BJ (cell line): ENCODE measurements at regions not wholly inside any gene's neighbourhood (a gene's known extent, or its start where the extent isn't known, plus 50 kb on each side); places are given as distances from the start of the nearest gene placed in this dataset.

ENCODE experiments used
- CTCF ChIA-PET: fragments of 350-600 bp; formaldehyde crosslinking; extraction: SDS; loops from one replicate; lab custom pipeline; 2021; ENCODE audit warnings: antibody characterized with exemption, inconsistent platforms; lab: Yijun Ruan, JAX
- POLR2A ChIA-PET: fragments of 300-600 bp; sonication (Branson Sonifier 250); formaldehyde crosslinking; extraction: SDS; loops from one replicate; lab custom pipeline; 2021; ENCODE audit warnings: antibody characterized with exemption; lab: Charles Lee
- DNase-seq: peaks from one replicate; pipeline ENCODE4 v3.0.0-alpha.2; 2011; ENCODE audit warnings: low read depth
- H3K27me3 ChIP-seq: 2 replicates; pipeline ENCODE4 v1.6.0; 2011; ENCODE audit warnings: low read length; ENCODE audit not compliant: control insufficient read depth, insufficient read depth
- H3K36me3 ChIP-seq: 2 replicates; pipeline ENCODE4 v1.5.1; 2011; ENCODE audit warnings: low read length; ENCODE audit not compliant: control insufficient read depth, insufficient read depth
- H3K4me3 ChIP-seq: 2 replicates; pipeline ENCODE4 v1.5.1; 2011; ENCODE audit warnings: low read depth, mild to moderate bottlenecking, control low read depth, low read length
- CTCF ChIP-seq: IDR thresholded peaks from 2 replicates; pipeline ENCODE4 v1.5.1; 2011; ENCODE audit warnings: low read depth, mild to moderate bottlenecking, control low read depth, inconsistent platforms, low read length, moderate library complexity; ENCODE audit not compliant: insufficient read depth

GRCh38 chr6:23591761-23592160, 534.3 kb upstream of the NRSN1 start:
- POLR2A ChIA-PET = no interaction called here
- TF ChIP-seq CTCF = no peak
- DNase-seq = no peak
- H3K36me3 ChIP-seq = no peaks in the 10 kb centered on the region
- H3K27me3 ChIP-seq = no peaks in the 10 kb centered on the region
- no peak overlapping the region for H3K4me3 ChIP-seq
- CTCF ChIA-PET = no interaction called here

- DNase-seq = no peak
- Histone ChIP-seq H3K4me3 (no peak overlapping the region), H3K36me3 (no peaks in the 10 kb centered on the region), H3K27me3 (no peaks in the 10 kb centered on the region)
- POLR2A ChIA-PET = no interaction called here
- CTCF ChIA-PET = no interaction called here
- no peak for TF ChIP-seq CTCF
Measured at GRCh38 chr6:23600118-23600517, 525.9 kb upstream of the NRSN1 start.

GRCh38 chr6:23601811-23602345, 524.1 kb upstream of the NRSN1 start:
- POLR2A ChIA-PET = no interaction called here
- no peak for DNase-seq
- CTCF ChIA-PET = no interaction called here
- Histone ChIP-seq H3K4me3 (no peak overlapping the region), H3K27me3 (no peaks in the 10 kb centered on the region), H3K36me3 (no peaks in the 10 kb centered on the region)
- TF ChIP-seq CTCF = no peak

- POLR2A ChIA-PET = no interaction called here
- no peak for DNase-seq
- Histone ChIP-seq H3K4me3 (no peak overlapping the region), H3K27me3 (no peaks in the 10 kb centered on the region), H3K36me3 (no peaks in the 10 kb centered on the region)
- no peak for TF ChIP-seq CTCF
- CTCF ChIA-PET = no interaction called here
Measured at GRCh38 chr6:23608931-23609435, 517.0 kb upstream of the NRSN1 start.

GRCh38 chr6:23611776-23612381, 514.1 kb upstream of the NRSN1 start:
- no peaks in the 10 kb centered on the region for H3K36me3 ChIP-seq

More at GRCh38 chr6:23611776-23612381, 514.1 kb upstream of the NRSN1 start:
- no peaks in the 10 kb centered on the region for H3K27me3 ChIP-seq
- no peak for DNase-seq
- TF ChIP-seq CTCF = no peak
- CTCF ChIA-PET = interaction anchor here (0.6 kb wide), 1 partner anchor 670 kb away, joined by 4 read pairs; no protein-coding TSS in a partner anchor
- POLR2A ChIA-PET = no interaction called here
- no peak overlapping the region for H3K4me3 ChIP-seq
